ENCODE measurements at regions not wholly inside any gene's neighbourhood (a gene's known extent, or its start where the extent isn't known, plus 50 kb on each side); places are given as distances from the start of the nearest gene placed in this dataset.
"Not testable (repeated sequence)": the region's sequence is repeated elsewhere in the genome, so short reads cannot be mapped to it uniquely, and the experiment has no call there.

DNA sequence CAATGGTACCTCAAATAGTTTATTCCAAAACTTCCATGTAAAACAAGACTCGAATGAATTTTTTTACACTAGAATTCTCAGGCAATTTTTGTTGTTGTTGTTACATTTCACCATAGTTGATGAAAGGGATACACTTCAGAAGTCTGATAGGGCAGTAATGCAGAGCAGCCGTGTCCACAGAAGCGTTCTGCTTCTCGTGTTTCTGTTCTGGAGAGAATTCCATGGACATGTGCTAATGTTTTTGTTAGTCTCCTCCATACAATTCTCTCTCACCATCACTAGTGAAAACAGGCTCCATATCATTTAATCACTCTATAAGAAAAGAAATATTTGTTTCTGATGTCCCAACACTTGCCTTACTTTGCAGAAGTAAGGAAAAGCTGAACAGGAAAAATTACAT lies 606.1 kb downstream of the SLC16A7 start:
- DNase-seq, result no peak

DNA sequence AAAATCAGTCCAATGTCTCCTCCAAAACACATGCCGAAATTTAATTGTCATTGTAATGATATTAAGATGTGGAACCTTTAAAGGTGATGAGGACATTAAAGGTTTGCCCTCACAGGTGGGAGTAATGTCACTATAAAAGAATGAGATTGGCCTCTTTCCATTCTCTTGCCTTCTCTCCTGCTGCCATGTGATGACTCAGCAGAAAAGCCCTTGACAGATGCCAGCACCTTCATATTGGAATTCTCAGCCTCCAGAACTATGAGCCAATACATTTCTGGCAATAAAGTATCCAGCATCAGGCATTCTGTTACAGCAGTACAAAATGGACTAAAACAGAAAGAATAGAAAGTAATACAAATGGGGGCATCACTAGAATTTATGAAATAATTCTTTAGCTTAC lies 609.7 kb downstream of the SLC16A7 start:
- DNase-seq, result peak; percentile 1

DNA sequence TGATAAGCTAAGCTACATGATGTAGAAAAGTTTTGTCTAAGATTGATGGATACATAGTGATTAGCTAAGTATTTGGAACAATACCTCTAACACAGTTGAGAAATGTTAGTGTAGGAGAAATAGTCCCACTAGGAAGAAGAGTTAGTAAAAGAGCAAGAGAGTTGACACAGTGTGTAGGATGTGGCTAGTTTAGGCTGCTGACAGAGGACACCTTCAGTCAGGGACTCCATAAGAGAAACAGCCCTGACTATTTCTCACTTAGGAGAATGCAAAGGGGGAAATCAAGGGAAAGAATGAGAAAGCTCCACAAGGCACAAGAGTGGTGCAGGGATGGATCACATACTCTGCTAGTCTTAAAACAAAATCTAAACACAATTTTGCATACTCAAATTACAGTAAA lies 613.7 kb downstream of the SLC16A7 start:
- DNase-seq, result no peak

DNA sequence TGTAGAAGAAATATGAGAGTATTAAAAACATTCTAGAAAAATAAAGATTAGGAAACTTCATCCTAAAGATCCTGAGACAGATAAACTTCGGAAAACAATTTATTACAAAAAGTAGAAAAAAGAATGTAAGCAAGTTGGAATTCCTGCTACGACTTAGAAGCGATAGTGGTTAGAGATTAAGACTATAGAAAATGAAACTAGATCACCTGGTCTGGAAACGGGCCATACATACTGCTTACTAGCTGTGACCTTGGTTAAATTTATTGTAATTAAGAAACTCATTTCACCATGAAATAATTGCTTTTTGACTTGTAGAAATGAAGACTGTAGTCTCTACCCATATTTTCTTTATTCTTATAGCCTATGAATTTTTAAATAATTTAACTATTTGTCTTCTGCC lies 614.1 kb downstream of the SLC16A7 start:
- DNase-seq, result no peak

DNA sequence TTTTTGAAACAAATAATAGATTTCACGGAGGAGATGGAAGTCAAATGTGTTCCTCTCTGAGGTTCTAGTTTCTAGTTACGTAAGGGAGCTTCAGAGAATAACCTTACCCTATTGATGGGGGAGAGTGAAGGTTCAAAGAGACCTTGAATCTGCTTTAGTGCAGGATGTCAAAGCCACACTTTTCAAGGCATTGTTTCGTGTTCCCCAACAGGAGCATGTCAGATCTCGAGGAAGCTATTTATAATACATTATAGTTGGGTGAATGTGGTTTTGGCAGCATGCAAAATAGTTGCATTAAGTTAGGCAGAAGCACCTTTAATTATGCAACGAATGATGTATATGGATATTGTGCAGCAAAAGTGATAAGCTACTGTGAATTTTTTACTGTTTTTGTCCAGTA lies 614.9 kb downstream of the SLC16A7 start:
- DNase-seq, result no peak

DNA sequence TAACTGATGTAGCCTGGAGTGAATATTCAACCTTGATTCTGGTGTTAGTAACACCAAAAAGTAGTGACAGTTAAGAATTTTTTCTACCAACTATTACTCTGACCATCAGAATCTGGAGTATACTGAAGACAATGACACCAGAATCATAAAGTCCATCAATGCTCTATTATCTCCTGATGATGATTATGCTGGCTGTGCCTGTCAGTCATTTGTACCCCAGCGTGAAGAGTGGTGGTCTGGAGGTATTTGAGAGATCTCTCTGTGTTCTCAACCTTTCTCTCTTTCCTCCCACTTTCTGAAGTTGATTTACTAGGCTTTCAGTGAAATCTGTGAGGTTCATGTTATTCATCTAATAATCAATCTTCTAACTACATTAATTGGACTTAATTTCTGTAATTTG lies 615.4 kb downstream of the SLC16A7 start:
- DNase-seq, result no peak

DNA sequence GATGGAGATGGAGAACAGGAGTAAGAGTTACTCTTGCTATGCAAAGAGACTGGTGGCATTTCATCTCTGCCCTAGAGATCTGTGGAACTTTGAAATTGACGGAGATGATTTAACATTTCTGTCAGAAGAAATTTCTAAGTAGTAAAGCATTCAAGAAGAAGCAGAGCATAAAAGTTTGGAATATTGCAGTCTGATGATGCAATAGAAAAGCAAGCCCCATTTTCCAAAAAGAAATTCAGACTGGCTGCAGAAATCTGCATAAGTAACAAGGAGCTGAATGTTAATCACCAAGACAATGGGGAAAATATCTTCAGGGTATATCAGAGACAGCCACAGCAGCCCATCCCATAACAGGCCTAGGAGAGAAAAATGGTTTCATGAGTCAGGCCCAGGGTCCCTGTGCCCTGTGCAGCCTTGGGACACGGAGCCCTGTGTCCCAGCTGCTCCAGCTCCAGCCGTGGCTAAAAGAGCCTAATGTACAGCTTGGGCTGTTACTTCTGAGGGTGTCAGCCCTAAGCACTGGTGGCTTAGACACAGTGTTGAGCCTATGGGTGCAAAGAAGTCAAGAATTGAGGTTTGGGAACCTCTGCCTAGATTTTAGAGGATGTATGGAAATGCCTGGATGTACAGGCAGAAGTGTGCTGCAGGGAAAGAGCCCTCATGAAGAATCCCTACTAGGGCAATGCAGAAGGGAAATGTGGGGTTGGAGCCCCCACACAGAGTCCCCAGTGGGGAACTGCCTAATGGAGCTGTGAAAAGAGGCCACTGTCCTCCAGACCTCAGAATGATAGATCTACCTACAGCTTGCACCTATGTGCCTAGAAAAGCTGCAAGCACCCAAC lies 616.6 kb downstream of the SLC16A7 start:
- no peak for DNase-seq

DNA sequence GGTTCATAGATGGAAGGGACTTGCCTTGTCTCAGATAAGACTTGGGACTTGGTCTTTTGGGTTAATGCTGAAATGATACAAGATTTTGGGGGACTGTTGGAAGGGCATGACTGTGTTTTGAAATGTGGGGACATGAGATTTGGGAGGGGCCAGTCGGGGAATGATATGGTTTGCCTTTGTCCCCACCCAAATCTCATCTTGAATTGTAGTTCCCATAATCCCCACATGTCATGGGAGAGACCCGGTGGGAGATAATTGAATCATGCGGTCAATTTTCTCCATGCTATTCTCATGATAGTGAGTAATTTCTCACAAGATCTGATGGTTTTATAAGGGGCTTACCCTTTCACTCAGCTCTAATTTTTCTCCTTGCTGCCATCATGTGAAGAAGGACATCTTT lies 617.4 kb downstream of the SLC16A7 start:
- DNase-seq, result not testable (repeated sequence)

DNA sequence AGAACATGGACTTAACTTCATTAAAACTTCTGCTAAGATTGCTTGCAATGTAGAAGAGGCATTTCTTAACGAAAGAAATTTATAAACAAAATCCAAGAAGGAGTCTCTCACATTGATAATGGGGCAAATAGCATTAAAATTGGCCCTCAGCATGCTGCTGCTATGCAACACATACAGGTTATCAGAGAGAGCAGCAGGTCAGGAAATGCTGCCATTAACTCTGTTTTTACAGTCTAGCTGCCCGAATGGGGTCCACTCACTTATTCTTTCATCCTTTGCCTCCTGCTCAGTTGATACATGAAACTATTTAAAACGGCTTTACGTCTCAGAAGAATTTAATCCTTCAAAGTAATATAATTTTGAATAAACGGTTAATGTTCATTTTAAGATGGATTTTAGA lies 620.4 kb downstream of the SLC16A7 start:
- DNase-seq, result no peak

DNA sequence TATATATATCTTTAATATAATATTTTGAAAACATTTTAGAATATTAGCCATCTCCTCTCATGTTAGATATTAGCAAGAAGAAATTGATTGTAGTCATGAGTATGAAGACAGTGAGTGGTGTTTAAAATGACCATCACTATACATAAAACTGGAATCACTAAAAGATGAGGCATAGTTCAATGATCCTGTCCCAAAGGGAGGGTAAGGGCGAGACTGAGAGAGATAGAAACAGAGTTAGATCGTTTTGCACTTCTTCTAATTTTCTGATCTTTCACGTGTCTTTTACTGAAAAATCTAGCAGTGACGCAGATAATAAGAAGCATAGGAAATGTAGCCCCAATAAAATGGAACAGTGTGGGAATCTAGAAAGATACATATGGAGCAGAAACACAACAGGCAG lies 627.4 kb downstream of the SLC16A7 start:
- no peak for DNase-seq

DNA sequence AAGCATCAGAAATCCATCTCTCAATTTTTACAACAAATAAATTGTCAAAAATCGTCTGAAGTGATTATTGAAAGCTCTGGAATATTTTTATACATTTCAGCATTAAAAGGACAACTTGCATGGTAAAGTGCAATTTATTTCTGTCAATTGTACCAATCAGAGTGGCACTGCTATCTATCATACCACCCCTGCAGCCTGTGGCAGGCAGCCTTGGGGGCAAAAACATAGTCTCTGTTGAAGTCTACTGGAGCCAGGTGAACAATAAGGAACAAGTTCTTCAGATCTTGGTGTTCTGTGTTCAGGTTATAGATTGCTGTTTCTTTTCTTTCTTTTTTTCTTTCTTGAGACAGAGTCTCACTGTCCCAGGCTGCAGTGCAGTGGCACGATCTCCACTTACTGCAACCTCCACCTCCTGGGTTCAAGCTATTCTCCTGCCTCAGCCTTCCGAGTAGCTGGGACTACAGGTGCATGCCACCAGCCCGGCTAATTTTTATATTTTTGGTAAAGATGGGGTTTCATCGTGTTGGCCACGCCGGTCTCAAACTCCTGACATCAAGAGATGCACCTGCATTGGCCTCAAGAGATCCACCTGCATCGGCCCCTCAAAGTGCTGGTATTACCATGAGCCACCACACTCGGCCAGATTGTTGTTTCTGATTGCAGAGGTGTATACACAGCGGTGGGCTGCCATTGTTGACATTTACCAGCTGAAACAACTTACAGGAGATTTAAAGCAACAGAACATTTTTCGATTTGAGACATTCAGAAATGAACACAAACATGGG lies 629.6 kb downstream of the SLC16A7 start:
- no peak for DNase-seq

DNA sequence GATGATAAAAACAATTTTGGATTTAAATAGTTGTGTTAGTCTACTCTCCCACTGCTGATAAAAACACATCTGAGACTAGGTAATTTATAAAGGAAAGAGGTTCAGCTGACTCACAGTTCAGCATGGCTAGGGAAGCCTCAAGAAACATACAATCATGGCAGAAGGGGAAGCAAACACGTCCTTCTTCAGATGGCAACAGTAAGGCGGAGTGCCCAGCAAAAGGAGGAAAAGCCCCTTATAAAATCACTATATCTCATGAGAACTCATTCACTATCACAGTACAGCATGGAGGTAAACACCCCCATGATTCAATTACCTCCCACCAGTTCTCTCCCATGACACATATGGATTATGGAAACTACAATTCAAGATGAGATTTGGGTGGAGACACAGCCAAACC lies 632.1 kb downstream of the SLC16A7 start:
- DNase-seq, result no peak

DNA sequence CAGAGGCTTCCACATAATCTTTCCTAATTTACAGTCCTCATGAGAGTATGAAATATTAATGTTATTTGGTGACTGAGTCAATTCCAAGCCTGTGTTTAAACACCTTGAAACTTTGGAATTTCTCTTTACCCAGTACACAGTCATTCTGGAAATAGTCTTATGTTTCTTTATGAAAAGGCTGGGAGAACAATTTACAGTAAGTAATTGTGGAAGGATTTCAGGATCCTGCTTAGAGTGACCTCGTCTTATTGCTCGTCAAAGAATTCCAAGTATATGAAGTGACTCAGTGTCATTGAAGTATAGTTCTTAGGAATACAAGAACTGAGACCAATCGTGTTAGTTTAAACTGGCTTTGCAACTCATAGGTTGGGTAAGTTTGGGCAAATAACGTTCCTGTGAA lies 634.2 kb downstream of the SLC16A7 start:
- DNase-seq, result no peak

DNA sequence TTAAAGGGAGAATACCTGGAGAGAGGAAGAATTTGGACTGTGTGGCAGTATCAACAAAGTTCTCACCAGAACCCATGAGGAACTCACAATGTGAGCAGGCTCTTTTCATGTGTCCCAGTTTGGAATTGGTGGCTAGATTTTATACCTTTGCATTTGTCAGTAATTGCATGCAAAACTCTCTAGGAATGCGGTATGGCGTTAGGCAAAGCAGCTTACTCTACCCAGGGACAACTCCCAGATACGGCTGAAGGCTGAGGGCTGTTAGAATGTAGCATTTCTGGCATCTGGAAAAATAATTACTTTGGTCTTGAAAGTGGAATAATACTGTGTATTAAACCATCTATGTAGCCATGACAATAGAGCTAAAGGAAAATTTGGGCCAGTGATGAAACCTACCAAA lies 635.5 kb downstream of the SLC16A7 start:
- DNase-seq, result no peak

DNA sequence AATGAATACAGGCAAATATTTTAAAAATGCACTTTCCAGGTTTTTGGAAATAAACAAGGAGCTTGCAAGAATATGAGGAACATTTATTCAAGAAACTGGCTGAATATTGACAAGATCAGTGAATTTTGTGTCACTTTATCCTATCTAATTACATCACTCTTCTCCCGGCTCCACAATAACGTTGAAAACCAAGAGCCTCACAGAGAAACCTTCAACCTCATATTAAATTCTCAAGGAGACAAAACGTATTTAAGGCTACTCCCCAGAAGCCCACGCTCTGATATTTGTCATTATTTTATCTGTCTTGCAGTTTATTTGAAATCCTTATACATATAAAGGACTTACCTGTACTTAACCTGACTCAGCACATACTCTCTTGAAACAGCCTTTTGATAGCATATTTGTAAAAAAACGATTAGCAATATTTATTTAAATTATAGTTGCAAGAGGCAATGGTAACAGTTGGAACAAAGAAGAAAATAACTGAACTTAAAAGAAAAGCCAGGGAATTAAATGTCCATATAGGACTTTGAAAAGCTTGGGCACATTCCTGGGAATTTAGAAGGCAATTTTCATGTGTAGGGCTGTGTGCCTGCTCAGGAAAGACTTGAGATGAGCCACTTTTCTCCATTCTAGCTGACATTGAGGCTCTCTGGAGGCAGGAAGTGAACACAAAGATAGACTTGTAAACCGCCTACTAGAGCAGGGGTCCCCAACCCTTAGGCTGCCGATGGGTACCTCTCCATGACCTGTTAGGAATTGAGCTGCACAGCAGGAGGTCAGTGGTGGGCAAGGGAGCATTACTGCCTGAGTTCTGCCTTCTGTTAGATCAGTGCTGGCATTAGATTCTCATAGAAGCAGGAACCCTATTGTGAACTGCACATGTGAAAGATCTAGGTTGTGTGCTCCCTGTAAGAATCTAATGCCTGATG lies 636.4 kb downstream of the SLC16A7 start:
- no peak for DNase-seq

DNA sequence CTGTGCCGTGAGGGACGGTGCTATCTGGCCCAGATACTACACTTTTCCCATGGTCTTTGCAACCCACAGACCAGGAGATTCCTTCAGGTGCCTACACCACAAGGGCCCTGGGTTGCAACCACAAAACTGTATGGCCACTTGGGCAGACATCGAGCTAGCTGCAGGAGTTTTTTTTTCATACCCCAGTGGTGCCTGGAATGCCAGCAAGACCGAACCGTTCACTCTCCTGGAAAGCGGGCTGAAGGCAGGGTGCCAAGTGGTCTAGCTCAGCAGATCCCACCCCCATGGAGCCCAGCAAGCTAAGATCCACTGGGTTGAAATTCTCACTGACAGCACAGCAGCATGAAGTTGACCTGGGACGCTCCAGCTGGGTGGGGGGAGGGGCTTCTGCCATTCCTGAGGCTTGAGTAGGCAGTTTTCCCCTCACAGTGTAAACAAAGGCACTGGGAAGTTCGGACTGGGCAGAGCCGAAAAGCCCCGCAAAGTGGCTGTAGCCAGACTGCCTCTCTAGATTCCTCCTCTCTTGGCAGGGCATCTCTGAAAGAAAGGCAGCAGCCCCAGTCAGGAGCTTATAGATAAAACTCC lies 638.9 kb downstream of the SLC16A7 start:
- not testable (repeated sequence) for DNase-seq

DNA sequence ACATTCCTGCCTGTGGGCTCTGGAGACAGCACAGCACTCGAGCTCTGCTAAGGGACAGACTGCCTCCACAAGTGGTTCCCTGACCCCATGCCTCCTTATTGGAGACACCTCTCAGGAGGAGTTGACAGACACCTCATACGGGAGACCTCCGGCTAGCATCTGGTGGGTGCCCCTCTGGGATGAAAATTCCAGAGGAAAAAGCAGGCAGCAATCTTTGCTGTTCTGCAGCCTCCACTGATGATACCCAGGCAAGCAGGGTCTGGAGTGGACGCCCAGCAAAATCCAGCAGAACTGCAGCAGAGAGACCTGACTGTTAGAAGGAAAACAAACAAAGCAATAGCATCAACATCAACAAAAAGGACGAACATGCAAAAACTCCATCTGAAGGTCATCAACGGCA lies 639.4 kb downstream of the SLC16A7 start:
- no peak for DNase-seq

DNA sequence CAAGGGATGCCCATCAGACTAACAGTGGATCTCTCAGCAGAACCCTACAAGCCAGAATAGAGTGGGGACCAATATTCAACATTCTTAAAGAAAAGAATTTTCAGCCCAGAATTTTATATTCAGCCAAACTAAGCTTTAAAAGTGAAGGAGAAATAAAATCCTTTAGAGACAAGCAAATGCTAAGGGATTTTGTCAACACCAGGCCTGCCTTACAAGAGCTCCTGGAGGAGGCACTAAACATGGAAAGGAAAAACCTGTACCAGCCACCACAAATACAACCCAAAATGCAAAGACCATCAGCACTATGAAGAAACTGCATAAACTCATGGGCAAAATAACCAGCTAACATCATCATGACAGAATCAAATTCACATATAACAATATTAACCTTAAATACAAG lies 640.6 kb downstream of the SLC16A7 start:
- not testable (repeated sequence) for DNase-seq

DNA sequence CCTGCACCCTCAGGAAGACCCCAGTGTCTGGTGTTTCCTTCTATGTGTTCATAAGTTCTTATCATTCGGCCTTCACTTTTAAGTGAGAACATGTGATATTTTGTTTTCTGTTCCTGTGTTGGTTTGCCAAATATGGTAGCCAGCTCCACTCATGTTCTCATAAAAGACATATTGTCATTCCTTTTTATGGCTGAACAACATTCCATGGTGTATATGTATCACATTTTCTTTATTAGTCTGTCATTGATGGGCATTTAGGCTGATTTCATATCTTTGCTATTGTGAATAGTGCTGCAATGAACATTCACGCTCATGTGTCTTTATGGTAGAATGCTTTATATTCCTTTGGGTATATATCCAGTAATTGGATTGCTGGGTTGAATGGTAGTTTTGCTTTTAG lies 645.1 kb downstream of the SLC16A7 start:
- DNase-seq, result no peak

DNA sequence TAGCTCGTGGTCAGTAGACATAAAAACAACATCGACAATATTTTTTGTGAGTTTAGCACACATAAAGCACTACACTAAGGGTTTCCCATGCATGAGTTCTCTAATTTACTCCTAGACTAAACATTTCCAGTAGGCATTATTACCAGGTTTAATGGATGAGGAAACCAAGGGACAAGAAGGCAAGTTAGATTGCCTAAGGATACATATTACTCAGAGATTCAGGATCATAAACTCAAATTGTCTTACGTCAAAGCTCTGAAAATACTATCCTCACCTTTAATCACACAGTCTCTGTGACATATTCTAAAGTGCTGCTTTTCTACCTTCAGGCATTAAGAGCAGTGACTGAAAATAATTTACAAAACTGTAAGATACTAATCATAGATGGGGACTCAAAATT lies 655.3 kb downstream of the SLC16A7 start:
- DNase-seq, result no peak

DNA sequence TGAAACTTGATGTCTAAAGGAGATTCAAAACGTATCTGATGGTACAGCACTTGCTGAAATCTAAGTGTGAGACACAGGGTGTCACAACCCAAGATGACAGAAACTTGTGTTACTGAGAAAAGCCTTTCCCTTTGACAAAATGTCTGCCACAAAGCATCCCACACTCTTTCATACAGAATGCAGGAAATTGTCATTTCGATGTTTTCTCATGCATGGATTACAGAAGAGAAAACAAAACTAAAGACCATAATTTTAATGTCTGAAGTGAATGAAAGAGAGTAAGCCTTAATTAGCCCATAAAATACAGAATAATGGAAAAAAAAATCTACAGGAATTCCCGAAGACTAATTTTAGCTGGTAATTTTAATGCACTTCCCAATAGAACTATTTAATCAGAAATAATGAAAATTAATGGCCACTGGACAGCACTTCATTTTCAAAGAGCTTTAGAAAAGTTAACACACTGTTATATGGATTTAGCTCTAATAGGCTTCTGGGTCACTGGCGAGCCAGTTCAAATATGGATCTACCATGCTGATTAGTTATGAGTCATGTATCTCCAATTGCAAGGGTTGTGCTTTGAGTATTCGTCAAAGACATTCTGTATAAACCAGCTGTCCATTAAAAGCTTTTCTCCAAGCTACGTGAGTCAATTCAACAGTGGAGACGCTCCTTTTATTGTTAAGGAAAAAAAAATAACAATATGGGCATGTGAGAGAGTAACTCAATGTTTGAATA lies 656.7 kb downstream of the SLC16A7 start:
- no peak for DNase-seq

DNA sequence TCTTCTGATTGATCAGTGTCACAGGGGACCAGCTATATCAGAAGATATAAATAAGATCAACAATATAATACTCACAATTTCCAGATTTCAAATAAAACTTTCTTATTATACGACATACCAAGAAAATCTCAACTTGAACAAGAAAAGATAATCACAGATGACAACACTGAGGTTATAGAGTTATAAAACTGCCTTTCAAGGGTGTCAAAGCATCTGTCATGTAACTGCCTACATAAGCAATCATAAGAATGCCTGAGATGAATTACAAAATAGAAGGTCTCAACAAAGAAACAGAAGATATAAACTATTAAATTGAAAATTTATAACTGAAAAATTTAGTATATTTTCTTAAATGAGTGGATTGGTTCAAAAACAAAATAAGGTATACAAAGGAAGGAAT lies 659.2 kb downstream of the SLC16A7 start:
- DNase-seq, result no peak
